OCI-LY1 (cell line): ENCODE measurements at regions not wholly inside any gene's neighbourhood (a gene's known extent, or its start where the extent isn't known, plus 50 kb on each side); places are given as distances from the start of the nearest gene placed in this dataset.
"Not testable (repeated sequence)": the region's sequence is repeated elsewhere in the genome, so short reads cannot be mapped to it uniquely, and the experiment has no call there.

Source experiments
- H2AFZ ChIP-seq: fragments of 200-600 bp; sonication (generic), shearing (Covaris generic); 2 replicates; pipeline ENCODE4 v1.6.0; 2014; ENCODE audit warnings: antibody characterized with exemption, mild to moderate bottlenecking, low read length
- H3F3A ChIP-seq: fragments of 200-600 bp; sonication (generic), shearing (Covaris generic); 2 replicates; pipeline ENCODE4 v1.6.0; 2014; ENCODE audit warnings: mild to moderate bottlenecking, antibody characterized with exemption, low read length, moderate library complexity; ENCODE audit not compliant: insufficient read depth
- H3K27ac ChIP-seq: fragments of 200-600 bp; sonication (generic); 2 replicates; pipeline ENCODE4 v1.5.1; 2014; ENCODE audit warnings: low read length, mixed run types, mild to moderate bottlenecking, low read depth; ENCODE audit not compliant: poor library complexity, severe bottlenecking
- H3K27me3 ChIP-seq: fragments of 200-600 bp; sonication (generic); 2 replicates; pipeline ENCODE4 v1.6.0; 2014; ENCODE audit warnings: antibody characterized with exemption, mild to moderate bottlenecking, low read length, moderate library complexity; ENCODE audit not compliant: insufficient read depth
- H3K36me3 ChIP-seq: fragments of 200-600 bp; sonication (generic); 2 replicates; pipeline ENCODE4 v1.6.1; 2014; ENCODE audit warnings: mild to moderate bottlenecking, antibody characterized with exemption, low read length, moderate library complexity, mixed read lengths; ENCODE audit not compliant: insufficient read depth
- H3K4me1 ChIP-seq: fragments of 200-600 bp; sonication (generic); 2 replicates; pipeline ENCODE4 v1.5.1; 2014; ENCODE audit warnings: mild to moderate bottlenecking, low read length, moderate library complexity; ENCODE audit not compliant: insufficient read depth, severe bottlenecking
- H3K4me2 ChIP-seq: fragments of 200-600 bp; sonication (generic), shearing (Covaris generic); 2 replicates; pipeline ENCODE4 v1.6.1; 2014; ENCODE audit warnings: low read length
- H3K4me3 ChIP-seq: fragments of 200-600 bp; sonication (generic); 2 replicates; pipeline ENCODE4 v1.5.1; 2014; ENCODE audit warnings: low read length, low read depth, mild to moderate bottlenecking, mixed read lengths; ENCODE audit not compliant: poor library complexity, severe bottlenecking
- H3K79me2 ChIP-seq: fragments of 200-600 bp; shearing (Covaris generic); 2 replicates; pipeline ENCODE4 v1.6.1; 2016; ENCODE audit warnings: mixed run types, low read length, mixed read lengths; ENCODE audit not compliant: insufficient read depth
- H3K9ac ChIP-seq: fragments of 200-600 bp; sonication (generic), shearing (Covaris generic); 2 replicates; pipeline ENCODE4 v1.6.1; 2014; ENCODE audit warnings: mild to moderate bottlenecking, low read length, mixed read lengths
- H3K9me2 ChIP-seq: fragments of 200-600 bp; sonication (generic), shearing (Covaris generic); 2 replicates; pipeline ENCODE4 v1.6.1; 2014; ENCODE audit warnings: low read depth, mild to moderate bottlenecking, low read length, mixed read lengths
- H3K9me3 ChIP-seq: fragments of 200-600 bp; shearing (Covaris generic); 2 replicates; pipeline ENCODE4 v1.6.1; 2014; ENCODE audit warnings: low read length, mixed read lengths
- H4K20me1 ChIP-seq: fragments of 200-600 bp; sonication (generic), shearing (Covaris generic); 2 replicates; pipeline ENCODE4 v1.6.0; 2016; ENCODE audit warnings: mild to moderate bottlenecking, low read length; ENCODE audit not compliant: insufficient read depth
- CTCF ChIP-seq: fragments of 200-600 bp; sonication (generic), shearing (Covaris generic); IDR thresholded peaks from 2 replicates; pipeline ENCODE4 v1.5.1; 2017; ENCODE audit warnings: mild to moderate bottlenecking, antibody characterized with exemption, low read length, moderate library complexity, mixed read lengths
- EZH2 ChIP-seq: fragments of 200-600 bp; sonication (generic), shearing (Covaris generic); IDR thresholded peaks from 2 replicates; pipeline ENCODE4 v1.8.0; 2017; ENCODE audit warnings: borderline replicate concordance, mixed run types, mild to moderate bottlenecking, antibody characterized with exemption, low read length, moderate library complexity, mixed read lengths

DNA sequence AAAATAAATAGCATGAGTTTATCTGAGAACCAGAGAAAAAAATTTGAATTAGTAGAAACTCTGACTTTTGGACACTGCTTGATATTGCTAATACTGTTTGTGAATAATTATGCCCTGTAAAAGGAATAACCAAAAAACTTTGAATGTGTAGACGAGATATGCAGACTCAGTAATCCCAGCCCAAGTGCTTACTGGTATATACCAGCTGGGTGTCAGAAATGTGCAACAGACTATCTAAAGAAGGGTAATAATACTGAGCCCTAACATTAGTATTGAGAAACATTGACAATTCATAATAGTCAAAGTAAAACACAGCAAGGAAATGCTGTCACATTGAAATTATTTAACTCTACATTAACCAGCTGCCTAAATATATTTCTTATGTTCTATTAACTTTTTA, 60.5 kb upstream of the ZC3H15 start:
- H3K27ac ChIP-seq = peak overlapping the region; percentile 70
- H3K4me2 ChIP-seq = no peak overlapping the region
- H4K20me1 ChIP-seq = no peaks in the 10 kb centered on the region
- no peaks in the 10 kb centered on the region for H3K9me3 ChIP-seq
- no peaks in the 10 kb centered on the region for H3K27me3 ChIP-seq
- TF ChIP-seq EZH2 (no peak), CTCF (no peak)
- no peak overlapping the region for H3K4me3 ChIP-seq
- no peaks in the 10 kb centered on the region for H3K79me2 ChIP-seq
- H3K9me2 ChIP-seq = no peaks in the 10 kb centered on the region
- H3K36me3 ChIP-seq = no peaks in the 10 kb centered on the region
- H3K9ac ChIP-seq = no peak overlapping the region
- peaks cover 43% of the 10 kb centered on the region for H3K4me1 ChIP-seq
- H2AFZ ChIP-seq = no peak overlapping the region
- no peaks in the 10 kb centered on the region for H3F3A ChIP-seq

DNA sequence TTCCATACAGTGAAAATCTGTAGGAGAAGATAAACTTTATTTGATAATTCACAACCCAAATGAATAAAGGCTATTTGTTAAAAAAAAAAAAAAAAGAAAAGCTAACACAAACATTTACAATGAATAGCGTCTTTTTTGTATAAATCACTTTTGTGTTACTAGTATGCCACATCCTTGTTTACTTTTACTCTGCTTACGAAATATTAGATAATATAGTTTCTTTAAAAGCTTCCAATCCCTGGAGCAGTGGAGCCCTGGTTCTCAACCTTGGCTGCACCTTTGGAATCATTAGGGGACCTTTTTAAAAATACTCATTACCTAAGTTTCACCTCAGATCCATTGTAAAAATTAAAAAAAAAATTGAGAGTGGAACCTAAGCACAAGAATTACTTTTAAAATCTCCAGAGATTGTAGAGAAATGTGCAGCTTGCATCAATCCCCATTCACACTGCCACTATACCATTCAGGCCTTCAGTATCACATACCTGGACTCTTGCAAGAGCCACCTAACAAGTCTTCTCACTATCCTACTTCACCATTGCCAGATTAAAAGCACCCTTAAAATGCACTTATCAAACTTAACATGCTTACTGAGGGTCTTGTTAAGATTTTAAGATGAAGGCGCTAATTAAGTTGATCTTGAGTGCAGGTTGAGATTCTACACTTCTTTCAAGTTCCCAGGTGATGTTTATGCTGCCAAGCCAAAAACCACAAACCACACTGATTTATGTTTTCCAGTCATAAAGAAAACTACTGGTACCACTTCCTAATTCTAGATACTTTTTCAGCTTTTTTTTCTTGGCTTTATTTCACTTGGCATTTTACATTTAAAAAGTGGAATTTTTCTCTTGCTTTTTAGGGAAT, 59.7 kb upstream of the ZC3H15 start:
- Histone ChIP-seq H3K79me2 (no peaks in the 10 kb centered on the region), H3K4me3 (no peak overlapping the region), H3K9me3 (no peaks in the 10 kb centered on the region), H3K4me2 (peak overlapping the region; percentile 42; the same call in 1 of the 2 replicates), H3F3A (no peaks in the 10 kb centered on the region), H4K20me1 (no peaks in the 10 kb centered on the region), H3K27me3 (no peaks in the 10 kb centered on the region), H3K4me1 (peaks cover 51% of the 10 kb centered on the region), H2AFZ (no peak overlapping the region), H3K27ac (peak overlapping the region; percentile 72), H3K9ac (no peak overlapping the region), H3K36me3 (no peaks in the 10 kb centered on the region), H3K9me2 (no peaks in the 10 kb centered on the region)
- TF ChIP-seq EZH2 = no peak
- no peak for TF ChIP-seq CTCF

DNA sequence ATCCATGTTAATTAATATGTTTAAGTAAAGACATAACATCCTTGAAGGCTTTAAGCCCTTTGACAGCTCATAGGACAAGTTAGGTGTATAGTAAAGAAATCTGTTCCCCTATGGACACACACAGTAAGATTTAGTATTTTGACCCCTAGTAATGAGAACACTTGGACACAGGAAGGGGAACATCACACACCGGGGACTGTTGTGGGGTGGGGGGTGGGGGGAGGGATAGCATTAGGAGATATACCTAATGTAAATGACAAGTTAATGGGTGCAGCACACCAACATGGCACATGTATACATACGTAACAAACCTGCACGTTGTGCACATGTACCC, 59.1 kb upstream of the ZC3H15 start:
- peaks cover 57% of the 10 kb centered on the region for H3K4me1 ChIP-seq
- peak overlapping the region; percentile 72 for H3K27ac ChIP-seq
- H3K79me2 ChIP-seq, H3K9ac ChIP-seq, H3K27me3 ChIP-seq, H3K36me3 ChIP-seq, H3F3A ChIP-seq, H3K9me3 ChIP-seq, H4K20me1 ChIP-seq, H3K9me2 ChIP-seq, H3K4me3 ChIP-seq, H2AFZ ChIP-seq: not testable (repeated sequence)
- H3K4me2 ChIP-seq = peak overlapping the region; percentile 42; the same call in 1 of the 2 replicates

- no peaks in the 10 kb centered on the region for H3K9me2 ChIP-seq
- TF ChIP-seq EZH2 (no peak), CTCF (no peak)
- no peaks in the 10 kb centered on the region for H3F3A ChIP-seq
- H4K20me1 ChIP-seq = no peaks in the 10 kb centered on the region
- no peak overlapping the region for H3K4me3 ChIP-seq
- no peaks in the 10 kb centered on the region for H3K36me3 ChIP-seq
- H2AFZ ChIP-seq = no peak overlapping the region
- no peaks in the 10 kb centered on the region for H3K79me2 ChIP-seq
- H3K9ac ChIP-seq = no peak overlapping the region
- H3K4me1 ChIP-seq = peaks cover 60% of the 10 kb centered on the region
- no peaks in the 10 kb centered on the region for H3K9me3 ChIP-seq
- no peak overlapping the region for H3K27ac ChIP-seq
- no peak overlapping the region for H3K4me2 ChIP-seq
- H3K27me3 ChIP-seq = no peaks in the 10 kb centered on the region
Observed at GRCh38 chr2:186427970-186428369, 58.1 kb upstream of the ZC3H15 start.
